Fibroblast of skin of right biceps (primary cell): ENCODE measurements at regions not wholly inside any gene's neighbourhood (a gene's known extent, or its start where the extent isn't known, plus 50 kb on each side); places are given as distances from the start of the nearest gene placed in this dataset.
"Not testable (repeated sequence)": the region's sequence is repeated elsewhere in the genome, so short reads cannot be mapped to it uniquely, and the experiment has no call there.

ENCODE experiments used
- DNase-seq: peaks from one replicate; pipeline ENCODE4 v3.0.0-alpha.2; 2013

DNA sequence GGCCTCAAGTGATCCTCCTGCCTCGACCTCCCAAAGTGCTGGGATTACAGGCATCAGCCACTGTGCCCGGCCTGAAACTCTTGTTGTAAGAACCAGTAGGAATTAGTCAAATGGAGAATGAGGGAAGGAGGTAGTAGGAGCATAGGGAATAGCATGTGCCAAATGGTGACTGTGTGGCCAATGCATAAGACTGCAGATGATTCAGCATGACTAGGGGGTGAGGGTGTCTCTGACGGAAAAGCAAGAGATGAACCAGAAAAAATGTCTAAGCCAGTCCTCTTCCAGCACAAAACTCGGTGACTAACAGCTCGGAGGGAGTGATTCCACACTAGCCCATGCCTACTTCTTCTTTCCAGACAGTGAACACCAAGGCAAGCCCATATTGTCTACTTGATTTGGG lies 58.2 kb upstream of the DUSP21 start:
- DNase-seq = peak; percentile 79

GRCh38 chrX:44784241-44784640 lies 59.6 kb upstream of the DUSP21 start:
- DNase-seq = no peak

GRCh38 chrX:44778254-44778653 lies 65.6 kb upstream of the DUSP21 start:
- DNase-seq = no peak

DNA sequence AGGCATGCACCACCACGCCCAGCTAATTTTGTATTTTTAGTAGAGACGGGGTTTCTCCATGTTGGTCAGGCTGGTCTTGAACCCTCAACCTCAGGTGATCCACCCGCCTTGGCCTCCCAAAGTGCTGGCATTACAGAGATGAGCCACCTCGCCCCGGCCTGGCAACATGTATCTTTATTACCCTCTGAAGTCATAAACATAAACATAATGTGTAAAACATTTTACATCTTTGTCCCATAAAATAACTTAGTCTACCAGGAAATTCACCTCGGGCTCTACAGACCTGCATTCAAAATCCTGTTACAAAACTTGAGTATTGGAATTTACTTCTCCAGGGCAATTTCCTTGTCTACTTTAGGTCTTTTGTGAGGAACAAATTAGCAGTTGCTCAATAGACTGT lies 68.1 kb upstream of the DUSP21 start:
- DNase-seq = no peak

GRCh38 chrX:44774066-44774465 lies 69.8 kb upstream of the DUSP21 start:
- not testable (repeated sequence) for DNase-seq

DNA sequence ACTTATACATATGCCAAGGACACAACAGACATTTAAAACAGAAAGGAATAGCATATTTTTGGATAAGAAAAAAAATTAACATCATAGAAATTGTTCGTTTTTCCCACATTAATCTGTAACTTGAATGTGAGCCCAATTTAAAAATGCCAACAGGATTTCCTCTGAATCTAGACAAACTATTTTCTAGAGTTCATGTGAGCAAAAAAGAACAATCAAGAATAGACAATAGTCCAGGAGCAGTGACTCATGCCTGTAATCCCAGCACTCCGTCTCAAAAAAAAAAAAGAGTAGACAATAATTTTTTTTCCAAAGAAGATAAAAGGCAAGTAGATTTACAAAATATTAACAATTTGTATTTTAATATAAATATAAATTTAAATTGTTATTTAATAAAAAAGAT lies 73.7 kb upstream of the DUSP21 start:
- no peak for DNase-seq

DNA sequence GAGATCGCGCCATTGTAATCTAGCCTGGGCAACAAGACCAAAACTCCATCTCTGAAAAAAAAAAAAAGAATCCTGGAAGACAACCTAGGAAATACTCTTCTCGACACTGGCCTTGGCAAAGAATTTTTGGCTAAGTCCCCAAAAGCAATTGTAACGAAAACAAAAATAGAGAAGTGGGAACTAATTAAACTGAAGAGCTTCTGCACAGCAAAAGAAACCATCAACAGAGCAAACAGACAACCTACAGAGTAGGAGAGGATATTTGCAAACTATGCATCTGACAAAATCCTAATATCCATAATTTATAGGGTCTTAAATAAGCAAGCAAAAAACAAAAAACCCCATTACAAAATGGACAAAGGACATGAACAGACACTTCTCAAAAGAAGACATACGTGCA lies 76.5 kb upstream of the DUSP21 start:
- DNase-seq = no peak

DNA sequence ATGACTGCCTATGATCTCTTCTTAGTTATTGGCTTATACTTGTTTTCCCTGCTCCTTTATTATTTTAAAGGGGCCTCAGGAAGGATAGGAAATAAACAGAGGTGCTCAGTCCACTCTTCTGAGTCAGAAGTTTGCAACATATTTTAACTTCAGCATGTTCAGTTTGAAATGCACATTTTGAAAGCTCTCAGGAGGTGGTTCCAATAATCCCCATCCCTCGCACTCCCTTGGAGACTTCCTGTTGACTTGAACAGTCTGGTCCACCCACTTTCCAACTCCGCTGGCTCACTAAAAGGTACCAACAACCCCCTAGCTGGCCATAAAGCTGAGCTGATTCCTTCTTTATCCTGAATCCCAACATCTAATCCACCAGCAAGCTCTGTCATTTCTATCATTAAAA lies 78.3 kb upstream of the DUSP21 start:
- DNase-seq = no peak

GRCh38 chrX:44747969-44748368 lies 95.9 kb upstream of the DUSP21 start:
- DNase-seq = peak; percentile 3

- no peak for DNase-seq
Observed at GRCh38 chrX:44747317-44747716, 96.5 kb upstream of the DUSP21 start.

- no peak for DNase-seq
Observed at GRCh38 chrX:44744799-44745198, 99.0 kb upstream of the DUSP21 start.

DNA sequence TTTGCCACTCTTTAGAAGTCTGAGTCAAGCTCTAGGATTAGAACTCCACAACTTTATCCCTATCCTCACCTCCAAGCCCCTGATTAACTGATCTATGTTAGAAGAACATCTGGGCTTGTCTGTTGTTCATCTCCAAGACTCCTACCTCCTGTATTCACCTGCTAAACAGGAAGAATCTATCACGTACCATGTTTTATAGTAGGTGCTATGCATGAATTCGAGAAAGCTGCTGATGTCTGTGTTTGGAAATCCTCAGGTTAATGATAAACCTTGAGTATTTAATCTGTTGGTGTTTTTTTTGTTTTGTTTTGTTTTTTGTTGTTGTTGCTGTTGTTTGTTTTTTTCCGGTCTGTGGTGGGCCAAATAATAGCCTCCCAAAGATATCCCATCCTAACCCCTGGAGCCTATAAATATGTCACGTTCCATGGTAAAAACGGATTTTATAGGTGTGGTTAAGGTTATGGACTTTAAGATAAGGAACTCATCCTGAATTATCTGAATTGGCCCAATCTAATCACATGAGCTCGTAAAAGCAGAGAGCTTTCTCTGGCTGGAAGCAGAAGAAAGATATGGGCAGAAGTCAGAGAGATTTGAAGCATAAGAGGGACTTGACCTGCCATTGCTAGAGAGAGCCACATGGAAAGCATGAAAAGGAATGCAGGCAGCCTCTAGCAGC lies 101.2 kb upstream of the DUSP21 start:
- DNase-seq = no peak

DNA sequence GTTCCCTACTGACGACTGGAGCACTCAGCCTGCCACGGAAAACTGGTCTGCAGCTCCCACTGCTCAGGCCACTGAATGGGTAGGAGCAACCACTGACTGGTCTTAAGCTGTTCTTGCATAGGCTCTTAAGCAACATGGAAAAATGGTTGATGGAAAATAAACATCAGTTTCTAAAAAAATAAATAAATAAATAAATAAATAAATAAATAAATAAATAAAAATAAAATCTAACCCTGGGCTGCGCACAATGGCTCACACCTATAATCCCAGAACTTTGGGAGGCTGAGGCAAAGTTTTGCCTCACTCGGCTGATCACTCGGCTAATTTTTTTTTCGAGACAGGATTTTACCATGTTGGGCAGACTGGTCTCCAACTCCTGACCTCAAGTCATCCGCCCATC lies 102.0 kb upstream of the DUSP21 start:
- not testable (repeated sequence) for DNase-seq

DNA sequence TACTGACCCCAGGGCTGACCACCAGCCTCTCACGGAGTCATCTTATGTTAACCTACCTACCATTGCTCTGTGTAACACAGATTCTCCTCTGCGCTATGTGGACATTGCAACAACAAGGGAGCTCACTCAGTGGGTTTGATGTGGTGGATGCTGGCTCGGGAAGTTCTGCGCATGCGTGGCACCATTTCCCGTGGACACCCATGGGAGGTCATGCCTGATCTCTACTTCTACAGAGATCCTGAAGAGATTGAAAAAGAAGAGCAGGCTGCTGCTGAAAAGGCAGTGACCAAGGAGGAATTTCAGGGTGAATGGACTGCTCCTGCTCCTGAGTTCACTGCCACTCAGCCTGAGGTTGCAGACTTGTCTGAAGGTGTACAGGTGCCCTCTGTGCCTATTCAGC lies 102.4 kb upstream of the DUSP21 start:
- DNase-seq = not testable (repeated sequence)

DNA sequence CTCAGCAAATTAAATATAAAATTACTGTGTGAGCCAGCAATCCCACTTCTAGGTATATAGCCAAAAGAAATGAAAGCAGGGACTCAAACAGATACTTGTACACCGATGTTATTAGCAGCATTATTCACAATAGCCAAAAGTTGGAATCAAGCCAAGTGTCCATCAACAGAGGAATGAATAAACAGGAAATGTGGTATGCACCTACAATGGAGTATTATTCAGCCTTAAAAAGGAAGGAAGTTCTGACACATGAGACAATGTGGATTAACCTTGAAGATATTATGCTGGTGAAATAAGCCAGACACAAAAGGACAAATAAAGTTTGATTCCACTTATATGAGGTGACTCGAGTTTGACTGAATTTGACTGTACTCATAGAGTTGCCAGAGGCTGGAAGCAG lies 108.3 kb upstream of the DUSP21 start:
- no peak for DNase-seq

GRCh38 chrX:44733931-44734330 lies 109.9 kb upstream of the DUSP21 start:
- no peak for DNase-seq

DNA sequence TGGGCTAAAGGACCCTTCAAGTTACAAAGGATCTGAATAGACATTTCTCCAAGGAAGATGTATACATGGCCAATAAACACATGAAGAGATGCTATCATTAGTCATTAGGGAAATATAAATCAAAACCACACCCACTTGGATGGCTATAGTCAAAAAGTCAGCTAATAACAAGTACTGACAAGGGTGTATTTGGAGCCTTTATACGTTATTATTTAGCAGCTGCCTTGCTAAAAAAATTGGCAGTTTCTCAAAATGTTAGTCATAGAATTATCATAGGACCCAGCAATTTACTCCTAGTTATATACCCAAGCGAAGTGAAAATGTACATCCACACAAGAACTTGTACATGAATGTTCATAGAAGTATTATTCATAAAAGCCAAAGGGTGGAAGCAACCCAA lies 112.7 kb upstream of the DUSP21 start:
- no peak for DNase-seq

DNA sequence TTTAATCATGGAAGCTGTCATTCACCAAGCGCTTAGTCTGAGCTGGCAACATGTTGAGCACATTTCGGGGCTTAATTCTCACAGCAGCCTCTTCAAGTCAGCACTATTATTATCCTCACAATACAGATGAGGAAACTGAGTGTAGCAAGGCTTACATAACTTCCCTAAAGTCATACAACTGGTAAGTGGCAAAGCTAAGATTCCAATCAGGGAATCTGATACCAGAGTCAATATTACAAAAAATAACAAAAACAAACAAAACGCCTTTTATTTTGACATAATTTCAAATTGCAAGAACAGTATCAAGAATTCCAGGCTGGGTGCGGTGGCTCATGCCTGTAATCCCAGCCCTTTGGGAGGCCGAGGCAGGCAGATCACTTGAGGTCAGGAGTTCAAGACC lies 120.4 kb upstream of the DUSP21 start:
- no peak for DNase-seq

GRCh38 chrX:44708470-44708869 lies 135.4 kb upstream of the DUSP21 start:
- DNase-seq = no peak

DNA sequence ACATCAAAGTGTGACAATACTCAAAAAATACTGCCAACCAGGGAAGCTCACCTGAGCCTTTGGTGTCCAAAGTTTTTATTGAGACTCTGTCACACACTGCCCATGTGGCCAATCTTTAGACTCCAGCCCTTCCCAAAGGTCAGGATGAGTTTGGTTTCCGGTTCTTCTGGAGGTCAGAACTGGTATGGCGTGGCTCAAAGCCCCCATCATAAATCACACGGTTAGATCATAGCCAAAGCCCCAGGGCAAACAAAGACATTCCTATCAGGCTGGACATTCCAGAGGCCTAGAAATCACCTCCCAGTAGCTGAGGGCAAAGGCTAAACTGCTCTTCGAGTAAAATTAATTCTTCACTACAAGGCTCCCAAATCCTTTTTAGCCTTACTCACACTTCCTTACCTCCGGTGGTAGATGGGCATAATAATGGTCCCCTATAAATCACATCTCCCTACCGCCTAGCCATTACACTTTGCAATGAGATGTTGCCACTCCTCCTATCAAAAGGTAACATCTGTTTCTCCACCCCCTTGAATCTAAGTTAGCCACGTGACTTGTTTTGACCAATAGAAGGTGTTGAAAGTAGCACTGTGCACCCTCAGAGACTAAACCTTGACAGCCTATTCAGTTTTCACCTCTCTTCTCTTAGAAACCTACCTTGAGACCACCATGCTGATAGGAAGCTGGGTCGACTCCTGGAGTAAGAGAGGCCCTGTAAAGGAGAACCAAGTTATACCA lies 137.8 kb upstream of the DUSP21 start:
- no peak for DNase-seq

GRCh38 chrX:44698357-44698756 lies 145.5 kb upstream of the DUSP21 start:
- DNase-seq = no peak

DNA sequence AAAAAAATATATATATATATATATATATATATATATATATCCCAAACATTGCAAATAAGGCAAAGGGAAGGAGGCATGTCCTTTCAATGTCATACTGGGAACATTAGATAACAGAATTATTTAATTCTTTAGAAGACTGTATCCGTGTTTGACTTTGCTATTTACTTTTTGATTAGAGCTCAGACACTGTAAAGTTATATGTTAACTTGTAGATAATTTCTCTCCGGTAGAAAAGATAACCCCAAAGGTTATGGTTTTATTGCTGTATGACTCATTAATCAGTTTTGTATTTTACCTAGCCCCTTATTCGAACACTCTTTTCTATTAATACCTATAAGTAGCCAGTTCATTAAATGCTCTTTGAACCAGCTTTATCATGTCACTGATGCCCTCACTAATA lies 150.6 kb upstream of the DUSP21 start:
- no peak for DNase-seq

DNA sequence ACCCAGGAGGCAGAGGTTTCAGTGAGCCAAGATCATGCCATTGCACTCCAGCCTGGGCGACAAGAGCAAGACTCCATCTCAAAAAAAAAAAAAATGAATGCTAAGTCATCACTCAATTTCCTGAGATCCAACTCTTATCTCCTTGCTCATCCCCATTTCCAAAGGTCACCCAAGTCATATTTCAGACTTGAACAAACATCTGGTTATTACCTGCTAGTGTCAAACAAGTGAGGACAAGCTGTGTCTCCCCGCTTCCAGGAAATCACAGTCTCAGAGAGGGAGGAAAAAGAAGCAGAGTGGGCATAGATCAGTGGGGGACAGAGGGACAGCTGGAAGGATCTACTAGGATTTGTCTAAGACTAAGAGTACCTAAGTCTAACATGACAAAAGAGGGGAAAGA lies 147.5 kb upstream of the FUNDC1 start:
- DNase-seq = no peak

- peak; percentile 77 for DNase-seq
Observed at GRCh38 chrX:44675362-44676024, 132.8 kb upstream of the FUNDC1 start.
